HUDEP-2 (cell line): ENCODE measurements at regions not wholly inside any gene's neighbourhood (a gene's known extent, or its start where the extent isn't known, plus 50 kb on each side); places are given as distances from the start of the nearest gene placed in this dataset.

Source experiments
- DNase-seq, 76 experiments: peaks; one replicate each; lab custom pipeline; 2025; ENCODE audit not compliant: unreplicated experiment in 76 of 76; lab: John Stamatoyannopoulos, UW

DNA sequence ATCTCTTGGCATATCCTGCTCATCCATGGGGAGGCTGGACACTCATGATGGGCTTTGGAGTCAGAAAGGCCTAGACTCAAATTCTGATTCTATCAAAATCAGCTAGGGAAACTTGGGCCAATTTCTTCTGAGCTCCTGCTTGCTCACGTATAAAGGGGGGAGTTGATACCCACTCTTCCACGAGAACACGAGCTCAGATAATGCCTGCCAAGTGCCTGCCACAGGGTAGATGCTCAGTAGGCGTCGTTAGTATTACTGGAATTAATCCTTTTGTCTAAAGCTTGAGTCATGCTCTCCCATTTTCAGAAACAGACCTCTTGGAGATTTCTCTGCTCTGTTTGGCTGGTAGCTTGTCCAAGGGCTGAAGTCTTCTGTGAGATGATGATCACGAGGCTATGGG is 238.3 kb upstream of the MVB12B start:
- DNase-seq, result no peak

DNA sequence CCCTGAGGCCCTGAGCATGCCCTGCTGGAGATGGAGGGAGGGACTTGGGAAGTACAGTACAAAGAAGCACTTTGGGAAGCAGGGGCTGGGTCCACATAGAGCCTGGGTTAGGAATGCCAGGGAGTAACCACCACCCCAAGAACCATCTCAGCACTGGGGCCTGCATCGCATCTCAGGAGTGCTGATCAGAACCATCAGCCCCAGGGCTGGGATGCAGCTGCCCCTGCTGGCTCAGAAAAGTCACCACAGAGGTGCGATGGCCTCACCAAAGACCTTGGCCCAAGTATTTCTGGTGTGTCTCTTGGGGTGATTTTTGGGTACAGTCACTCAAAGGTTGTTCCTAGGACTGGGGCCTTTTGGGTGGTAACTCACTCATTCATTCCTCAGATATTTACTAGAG is 236.8 kb upstream of the MVB12B start:
- no peak for DNase-seq

DNA sequence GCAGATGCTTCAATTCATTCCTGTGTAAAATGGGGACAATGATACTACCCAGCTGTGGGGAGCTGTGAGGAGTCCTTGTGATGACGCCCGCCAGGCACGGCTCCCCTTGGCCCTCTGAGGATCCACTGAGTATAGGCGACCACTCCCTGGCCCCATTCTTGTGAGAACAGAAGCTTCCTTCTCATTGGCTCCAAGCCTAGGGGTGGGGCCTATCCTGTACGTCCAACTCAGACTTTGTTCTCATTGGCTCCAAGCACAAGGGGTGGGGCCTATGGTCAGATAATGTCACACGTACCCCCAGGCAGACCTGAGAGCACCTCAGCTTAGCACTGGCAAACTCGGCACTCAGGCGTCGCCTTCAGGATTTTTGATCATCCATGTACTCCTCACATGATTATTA is 232.9 kb upstream of the MVB12B start:
- no peak for DNase-seq

DNA sequence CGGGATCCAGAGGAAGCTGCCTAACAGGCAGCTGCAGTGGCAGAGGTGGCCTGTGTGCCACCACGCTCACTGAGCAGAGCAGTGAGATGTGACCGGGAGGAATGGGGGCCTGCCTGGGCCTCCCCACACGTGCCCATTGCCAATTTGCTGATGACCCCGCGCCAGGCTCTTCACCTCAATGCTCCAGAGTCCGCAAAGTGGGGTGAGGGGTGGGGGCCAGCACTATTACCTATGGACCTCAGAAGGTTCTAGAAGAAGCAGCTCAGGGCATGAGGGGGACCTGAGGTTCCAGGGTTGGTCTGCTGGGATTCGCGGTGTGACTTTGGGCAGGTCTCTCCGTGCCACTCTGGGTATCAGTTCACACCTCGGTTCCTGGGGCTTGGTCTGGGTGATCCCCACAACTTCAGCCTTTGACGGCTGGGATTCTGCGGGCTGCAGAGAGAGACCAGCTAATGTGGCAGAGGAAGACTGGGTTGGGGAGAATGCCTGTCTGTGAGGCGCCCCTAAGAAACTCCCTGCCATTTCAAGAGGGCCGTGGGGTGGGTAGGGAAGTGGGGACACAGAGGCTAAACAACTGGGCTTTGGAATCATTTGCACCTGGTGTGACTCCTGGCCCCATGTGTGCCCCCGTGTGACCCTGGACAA is 231.0 kb upstream of the MVB12B start:
- no peak for DNase-seq

DNA sequence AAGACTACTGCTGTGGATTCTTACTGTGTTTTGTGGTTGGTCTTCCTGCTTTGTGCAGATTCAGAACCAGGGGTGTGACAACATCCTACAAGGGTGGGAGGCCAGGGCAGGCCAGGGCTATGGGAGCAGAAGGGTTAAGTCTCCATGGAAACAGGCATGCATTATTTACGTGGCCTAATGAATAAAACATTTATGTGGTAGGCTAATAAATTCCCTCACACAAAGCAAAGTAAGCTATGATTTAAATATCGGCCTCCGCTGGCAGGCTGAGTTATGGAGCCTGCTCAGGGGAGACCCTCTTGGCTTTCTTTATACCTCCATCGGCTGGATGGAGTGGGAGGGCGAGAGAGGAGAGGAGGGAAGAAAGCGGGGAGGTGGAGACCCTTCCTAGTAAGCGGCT is 230.3 kb upstream of the MVB12B start:
- no peak for DNase-seq

DNA sequence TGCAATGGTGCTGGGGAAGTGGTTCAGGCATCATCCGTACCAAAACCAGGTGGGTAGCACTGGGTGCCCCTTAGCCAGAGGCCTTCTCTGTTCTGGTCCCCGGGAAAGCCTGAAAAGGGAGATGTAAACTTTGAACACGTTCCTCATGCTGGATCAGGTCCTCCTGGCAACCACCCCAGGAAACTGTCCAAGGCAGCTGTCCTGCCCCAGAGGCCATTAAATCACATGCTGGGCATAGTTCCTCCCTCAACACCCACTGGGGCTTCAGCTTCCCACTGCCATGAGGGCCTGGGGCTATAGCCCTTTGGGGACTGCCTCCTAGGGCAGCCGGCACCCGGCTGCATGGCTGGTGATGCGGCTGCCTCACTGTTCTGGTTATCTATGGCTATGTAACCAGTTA is 228.9 kb upstream of the MVB12B start:
- no peak for DNase-seq

DNA sequence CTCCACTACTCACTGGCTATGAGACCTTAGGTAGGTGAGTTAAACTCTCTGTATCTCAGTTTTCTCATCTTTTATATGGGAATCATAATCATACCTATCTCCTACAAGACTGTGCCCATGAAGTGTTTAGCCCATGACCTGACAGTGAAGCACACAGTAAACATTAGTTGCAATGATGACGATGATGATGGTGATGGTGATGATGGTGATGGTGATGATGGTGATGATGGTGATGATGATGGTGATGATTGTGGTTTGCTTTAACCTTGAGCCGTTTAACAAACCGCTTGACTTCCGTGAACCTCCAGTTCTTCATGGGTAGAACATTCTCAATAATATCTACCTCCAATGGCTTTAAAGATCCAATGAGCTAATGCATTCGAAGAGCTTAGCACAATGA is 220.2 kb upstream of the MVB12B start:
- DNase-seq, result no peak

DNA sequence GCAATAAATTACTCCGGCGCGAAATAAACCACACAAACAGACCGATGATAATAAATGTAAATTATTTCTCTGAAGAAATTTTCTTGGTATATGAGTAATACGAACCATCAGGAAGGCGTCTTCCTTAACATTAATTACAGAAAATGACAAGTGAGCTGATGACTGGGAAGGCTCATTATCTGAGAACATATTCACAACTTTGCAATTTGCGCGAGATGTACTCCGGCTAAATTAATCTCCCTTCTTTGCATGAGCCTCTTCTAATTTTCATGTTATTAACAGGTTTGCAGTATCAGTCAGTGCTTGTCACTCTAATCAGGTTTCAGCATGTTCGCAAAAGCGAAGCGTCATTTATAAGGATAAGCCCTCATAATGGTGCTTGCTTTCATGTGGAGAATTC is 218.9 kb upstream of the MVB12B start:
- no peak for DNase-seq

DNA sequence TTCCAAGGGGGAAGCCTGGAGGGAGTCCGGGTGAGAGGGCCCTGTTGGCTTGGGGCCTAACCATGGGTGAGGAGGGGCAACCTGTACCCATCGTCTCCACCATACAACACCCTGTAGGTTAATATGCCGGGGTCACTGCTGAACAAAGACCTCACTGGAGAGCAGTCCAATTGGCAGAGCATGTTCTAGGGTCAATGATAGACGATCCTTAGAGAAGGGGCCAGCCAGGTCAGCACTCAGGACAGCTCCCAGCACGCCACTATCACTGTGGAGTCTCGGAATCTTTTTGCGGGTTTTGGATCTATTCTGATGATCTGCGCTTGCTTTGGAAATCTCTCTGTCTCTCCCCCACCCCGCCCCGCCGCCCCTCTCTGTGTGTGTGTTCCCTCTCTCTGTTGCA is 218.4 kb upstream of the MVB12B start:
- DNase-seq, result no peak

DNA sequence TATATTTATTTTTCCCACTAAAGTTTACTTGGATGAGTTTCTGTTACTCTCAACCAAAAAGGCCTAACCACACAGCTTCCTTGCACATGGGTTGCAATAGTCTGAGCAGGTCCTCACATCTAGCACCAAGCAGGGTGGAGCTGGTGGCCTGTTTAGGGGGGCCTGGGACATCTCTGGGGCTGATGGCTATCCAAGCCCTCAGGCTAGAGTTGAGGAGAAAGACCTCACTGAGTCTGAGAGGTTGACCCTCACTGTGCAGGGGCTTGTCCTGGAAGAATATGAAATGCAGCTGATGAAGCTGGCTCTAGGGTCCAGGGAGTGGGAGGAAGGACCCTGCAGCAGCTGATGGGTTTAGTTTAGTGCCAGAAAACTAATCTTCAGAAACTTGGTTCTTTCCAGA is 217.1 kb upstream of the MVB12B start:
- no peak for DNase-seq

DNA sequence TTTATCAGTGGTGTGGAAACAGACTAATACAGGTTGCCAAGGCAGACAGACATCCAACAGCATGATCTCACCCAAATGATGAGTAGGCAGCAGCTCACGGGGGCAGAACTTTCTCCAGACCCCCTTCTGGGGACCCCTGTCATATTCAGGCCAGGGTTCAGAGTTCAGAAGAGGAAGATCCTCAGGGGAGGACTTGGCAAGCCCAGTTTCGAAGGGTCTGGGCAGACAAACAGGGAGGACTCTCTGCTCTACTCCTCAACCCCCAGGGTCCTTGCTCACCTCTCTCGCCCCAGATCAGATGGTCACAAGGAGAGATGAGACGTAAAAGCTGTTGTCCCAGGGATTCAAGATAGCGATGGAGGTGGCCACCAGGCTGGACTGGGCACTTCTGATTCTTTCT is 215.1 kb upstream of the MVB12B start:
- no peak for DNase-seq

DNA sequence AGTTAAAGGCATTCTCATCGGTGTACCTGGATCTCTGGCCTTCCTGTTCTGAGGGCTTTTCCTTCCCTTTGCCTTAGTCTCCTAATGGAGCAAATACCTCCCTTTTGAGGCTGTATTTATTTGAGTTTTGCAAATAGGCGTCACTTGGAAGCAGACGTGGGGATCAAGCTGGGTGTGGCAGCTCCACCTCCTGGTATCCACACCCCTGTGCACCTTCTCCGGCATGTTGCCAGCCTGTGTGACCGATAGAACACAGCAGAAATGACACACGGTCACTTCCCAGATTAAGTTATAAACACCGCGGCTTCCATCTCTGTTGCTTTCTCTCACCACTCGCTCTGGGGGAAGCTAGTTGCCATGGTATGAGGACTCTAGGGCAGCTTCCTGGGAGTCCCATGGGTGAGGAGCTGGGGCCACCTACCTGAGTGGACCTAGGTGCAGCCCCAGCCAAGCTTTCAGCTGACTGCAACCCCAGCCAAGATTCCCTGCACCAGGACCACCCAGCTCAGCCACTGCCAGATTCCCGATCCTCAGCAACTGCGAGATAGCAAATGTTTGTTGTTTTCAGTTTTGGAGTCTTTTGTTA is 214.4 kb upstream of the MVB12B start:
- no peak for DNase-seq

DNA sequence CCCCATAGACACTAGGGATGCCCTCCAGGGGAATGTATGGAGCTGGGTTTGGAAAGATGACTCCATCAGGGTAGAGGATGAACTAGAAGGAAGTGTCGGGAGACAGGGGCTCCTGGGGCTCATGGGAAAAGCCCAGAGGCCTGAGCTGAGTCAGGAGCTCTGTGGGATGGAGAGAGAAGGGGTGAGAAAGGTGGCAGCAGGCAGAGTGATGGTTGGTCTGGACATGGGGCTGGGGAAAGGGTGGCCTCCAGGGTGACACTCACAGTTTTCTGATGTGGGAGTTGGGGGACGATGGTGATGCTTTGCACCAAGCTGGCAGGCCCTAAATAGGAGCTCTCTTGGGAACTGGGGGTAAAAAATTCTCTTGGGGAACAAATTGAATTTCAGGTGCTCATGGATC is 213.5 kb upstream of the MVB12B start:
- no peak for DNase-seq

DNA sequence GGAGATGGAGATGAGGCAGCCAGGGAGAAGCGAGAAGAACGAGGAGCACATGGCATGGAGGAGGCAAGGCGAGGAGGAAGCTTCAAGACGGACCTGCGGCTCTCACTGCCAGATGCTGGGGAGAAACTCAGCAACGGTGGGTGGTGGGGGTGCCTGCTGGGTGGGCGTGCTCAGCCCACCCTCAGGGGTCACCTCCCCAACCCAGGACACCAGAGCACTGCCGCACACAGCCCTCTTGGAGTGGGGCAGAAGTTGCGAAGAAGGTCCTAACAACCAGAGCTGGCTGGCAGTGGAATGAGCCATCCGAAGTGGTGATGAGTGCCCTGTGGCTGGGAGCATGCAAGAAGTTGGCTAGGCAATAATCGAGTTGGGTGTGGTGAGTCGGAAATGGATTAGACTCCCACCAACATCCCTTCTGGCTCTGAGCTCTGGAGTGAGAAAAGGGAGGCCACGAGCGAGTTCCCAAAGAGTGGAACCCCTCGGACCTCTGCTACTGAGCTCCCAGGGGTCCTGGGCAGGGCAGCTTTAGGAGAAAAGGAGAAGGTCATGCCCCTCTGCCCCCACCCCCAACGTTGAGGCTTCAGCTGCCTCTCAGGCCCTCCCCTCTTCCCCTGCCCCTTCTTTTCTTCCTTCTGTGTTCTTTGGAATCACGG is 212.7 kb upstream of the MVB12B start:
- no peak for DNase-seq

DNA sequence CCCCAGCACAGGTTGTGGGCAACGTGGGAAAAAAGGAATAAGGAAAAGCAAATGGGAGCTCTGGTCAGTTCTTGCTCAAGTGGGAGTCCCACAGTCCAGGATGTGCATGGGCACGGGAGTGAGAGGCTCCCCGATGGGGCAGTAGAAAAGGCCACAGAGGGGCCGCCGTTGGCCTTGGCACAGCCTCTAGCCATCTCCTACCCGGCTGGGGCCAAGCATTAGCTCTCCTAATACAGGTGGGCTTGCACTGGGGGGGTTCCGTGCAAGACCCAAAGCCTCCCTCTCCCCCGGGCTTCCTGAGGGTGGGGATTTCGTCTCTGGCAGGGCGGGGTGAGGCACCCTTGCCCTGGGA is 212.2 kb upstream of the MVB12B start:
- DNase-seq, result no peak

DNA sequence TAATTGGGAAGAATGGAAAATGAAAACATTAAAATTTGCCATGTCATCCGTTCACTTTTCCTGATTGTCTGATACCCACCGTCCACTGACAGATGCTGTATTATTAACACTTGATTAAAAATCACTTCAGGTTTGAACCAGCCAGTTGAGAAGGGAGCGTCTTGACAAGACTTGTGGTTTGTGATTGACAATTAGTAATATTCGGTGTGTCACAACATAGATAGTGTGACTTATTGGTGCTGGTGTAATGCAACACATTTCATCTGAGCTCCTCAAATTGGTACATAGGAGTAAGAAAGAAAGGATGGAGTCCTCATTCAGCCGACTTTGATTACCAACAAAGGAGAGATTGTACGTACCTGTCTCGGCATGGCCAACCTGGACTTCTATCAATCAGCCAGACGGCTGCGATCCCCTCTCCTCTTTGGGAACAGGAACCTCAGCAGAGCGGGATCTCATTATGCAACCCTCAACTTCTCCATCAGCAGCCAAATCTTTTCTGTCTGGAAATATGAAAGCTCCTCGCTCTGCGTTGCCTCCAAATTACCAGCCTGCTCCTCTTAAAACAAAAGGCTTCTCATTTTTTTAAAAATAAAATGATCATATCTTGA is 211.7 kb upstream of the MVB12B start:
- no peak for DNase-seq

DNA sequence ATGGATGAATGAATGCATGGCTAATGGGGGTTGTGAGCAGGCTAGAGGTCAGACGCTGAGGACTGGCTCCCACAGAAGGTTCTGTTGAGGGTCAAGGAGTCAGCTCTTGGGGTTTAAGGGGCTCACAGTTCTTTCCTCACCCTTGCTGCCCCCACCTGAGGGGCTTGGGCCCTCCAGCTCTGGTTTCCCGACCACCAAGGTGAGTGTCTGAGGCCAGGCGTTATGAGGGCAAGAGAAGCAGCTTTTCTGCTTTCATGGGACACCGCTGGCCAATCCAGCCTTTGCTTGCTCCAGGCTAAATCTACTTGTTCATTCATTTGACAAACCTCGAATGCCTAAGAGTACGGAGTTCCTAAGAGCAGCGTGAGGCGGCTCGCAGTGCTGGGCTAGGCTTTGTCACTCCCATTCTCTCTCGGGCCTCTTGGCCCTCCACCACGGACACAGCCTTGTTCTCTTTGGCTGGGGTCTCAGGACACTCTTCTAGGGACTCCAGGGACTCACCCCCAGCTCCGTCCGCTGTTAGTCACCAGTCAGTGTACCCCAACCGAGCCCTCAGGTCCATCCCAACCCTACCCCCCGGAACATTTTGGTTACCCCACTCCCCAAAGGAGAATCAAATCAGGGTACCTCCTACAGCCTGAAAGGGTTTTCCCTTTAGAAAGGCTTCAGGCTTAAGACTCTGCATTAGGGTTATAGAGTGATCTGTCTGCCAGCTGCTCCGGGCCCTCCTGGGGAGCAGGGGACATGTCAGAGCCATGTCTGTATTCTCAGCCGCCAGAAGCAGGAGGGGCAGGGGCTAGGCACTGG is 210.1 kb upstream of the MVB12B start:
- DNase-seq, result no peak

DNA sequence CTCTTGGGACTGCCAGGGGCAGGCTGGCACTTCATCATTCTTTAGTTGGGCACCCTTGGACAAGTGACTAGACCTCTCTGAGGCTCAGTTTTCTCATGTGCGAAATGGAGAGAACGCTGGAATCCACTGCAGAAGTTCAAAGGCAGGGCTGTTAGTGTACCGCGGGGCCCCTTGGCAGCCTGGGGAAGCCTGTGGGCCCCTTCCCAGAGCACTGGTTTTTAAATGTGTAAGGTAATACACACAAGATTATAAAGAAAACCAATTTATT is 209.5 kb upstream of the MVB12B start:
- no peak for DNase-seq

DNA sequence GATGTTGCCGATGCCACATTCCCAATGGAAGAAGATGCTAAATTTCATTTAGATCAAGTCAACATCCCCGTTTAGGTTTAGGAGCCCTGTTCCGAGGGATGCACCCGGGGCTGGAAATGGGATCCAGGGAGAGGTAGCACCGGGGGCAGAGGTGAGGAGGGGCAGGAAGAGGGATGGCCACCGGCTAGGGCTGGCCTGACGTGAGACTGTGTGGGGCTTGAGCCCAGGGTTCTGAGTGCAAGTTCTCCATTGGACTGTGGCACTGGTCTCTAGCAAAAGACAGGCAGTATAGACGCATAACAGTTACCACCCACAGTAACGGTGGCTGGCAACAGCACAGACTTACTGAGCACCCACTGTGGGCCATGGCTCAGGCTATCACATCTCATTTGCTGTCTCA is 209.0 kb upstream of the MVB12B start:
- DNase-seq, result no peak

DNA sequence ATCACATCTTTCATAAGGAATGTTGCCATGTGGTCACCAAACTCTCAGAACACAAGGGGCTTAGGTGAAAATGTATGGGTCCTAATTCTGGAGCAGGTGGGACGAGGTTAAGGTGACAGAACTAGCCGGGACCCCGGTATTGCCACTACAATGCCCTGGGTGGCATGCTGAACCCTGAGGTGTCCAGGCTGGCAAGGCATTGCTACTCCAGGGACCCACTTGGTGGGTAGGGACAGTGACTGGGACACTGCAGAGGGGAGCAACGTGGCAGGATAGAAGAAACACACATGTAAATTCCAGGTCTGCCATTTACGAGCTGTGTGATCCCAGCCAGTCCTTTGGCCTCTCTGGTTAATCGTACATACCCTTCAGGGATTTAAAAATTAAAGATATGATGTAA is 206.9 kb upstream of the MVB12B start:
- no peak for DNase-seq

DNA sequence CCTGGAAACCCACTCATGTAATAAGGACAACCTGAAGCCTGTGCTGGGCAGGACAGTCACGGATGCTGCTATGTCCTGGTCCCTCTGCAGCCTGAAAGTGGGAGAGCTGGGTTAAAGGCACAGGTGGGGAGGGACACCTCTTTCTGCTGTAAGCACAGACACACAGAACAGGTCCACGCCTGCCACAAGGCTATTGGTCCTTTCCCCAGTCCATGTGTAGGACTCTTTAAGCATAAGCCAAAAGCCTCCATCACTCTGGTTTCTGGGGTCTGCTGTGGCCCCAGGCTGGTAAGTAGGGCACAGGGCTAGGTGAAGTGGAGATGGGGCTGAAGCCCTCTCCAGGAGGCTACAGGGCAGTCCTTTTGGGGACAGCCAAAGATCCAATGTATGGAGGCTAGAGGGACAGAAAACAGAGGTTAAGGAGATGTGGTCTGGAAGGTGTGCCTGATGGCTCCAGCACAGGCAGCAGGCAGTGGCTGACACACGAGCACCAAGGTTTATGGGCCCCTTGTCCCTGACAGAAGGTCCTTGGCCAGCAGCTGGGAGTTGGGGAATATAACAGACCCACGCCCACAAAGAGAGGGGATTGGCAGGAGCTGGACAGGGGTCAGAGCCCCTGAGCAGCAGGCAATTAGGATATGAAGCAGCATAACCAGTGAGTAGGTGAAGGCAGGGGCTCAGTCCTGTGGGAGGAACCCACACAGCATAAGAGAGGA is 203.6 kb upstream of the MVB12B start:
- no peak for DNase-seq
